Esophagus mucosa (tissue), 1 donor: ENCODE measurements at regions not wholly inside any gene's neighbourhood (a gene's known extent, or its start where the extent isn't known, plus 50 kb on each side); places are given as distances from the start of the nearest gene placed in this dataset.

ENCODE experiments used
- ATAC-seq: fragments of 200-7000 bp; cut with Tn5 transposase; one replicate; pipeline ENCODE4 v1.9.1; 2020
- donor health status: DM: yes; HTN: yes; CAD: no.

GRCh38 chr13:109880371-109881346, 94.3 kb upstream of the IRS2 start:
- ATAC-seq = no peak

- ATAC-seq = no peak
These were observed 93.0 kb upstream of the IRS2 start for GRCh38 chr13:109879338-109879737.

- ATAC-seq = no peak
These were observed 91.4 kb upstream of the IRS2 start for GRCh38 chr13:109877809-109878208.

- no peak for ATAC-seq
These were observed 89.4 kb upstream of the IRS2 start for GRCh38 chr13:109875746-109876145.

GRCh38 chr13:109874484-109875454, 88.4 kb upstream of the IRS2 start:
- ATAC-seq = no peak

GRCh38 chr13:109873351-109874123, 87.2 kb upstream of the IRS2 start:
- no peak for ATAC-seq

GRCh38 chr13:109872864-109873263, 86.5 kb upstream of the IRS2 start:
- no peak for ATAC-seq

- ATAC-seq = no peak
These were observed 84.5 kb upstream of the IRS2 start for GRCh38 chr13:109870696-109871370.

- ATAC-seq = no peak
These were observed 83.9 kb upstream of the IRS2 start for GRCh38 chr13:109870274-109870673.

- peak; percentile 36 for ATAC-seq
These were observed 83.2 kb upstream of the IRS2 start for GRCh38 chr13:109869312-109870237.

- ATAC-seq = no peak
These were observed 82.4 kb upstream of the IRS2 start for GRCh38 chr13:109868578-109869311.

- no peak for ATAC-seq
These were observed 81.4 kb upstream of the IRS2 start for GRCh38 chr13:109867766-109868165.

GRCh38 chr13:109862627-109863026, 76.2 kb upstream of the IRS2 start:
- peak; percentile 96 for ATAC-seq

GRCh38 chr13:109859898-109860297, 73.5 kb upstream of the IRS2 start:
- no peak for ATAC-seq

- ATAC-seq = no peak
These were observed 72.9 kb upstream of the IRS2 start for GRCh38 chr13:109859216-109859835.

GRCh38 chr13:109858319-109858718, 71.9 kb upstream of the IRS2 start:
- ATAC-seq = peak; percentile 81

GRCh38 chr13:109857803-109858202, 71.4 kb upstream of the IRS2 start:
- ATAC-seq = no peak

- ATAC-seq = no peak
These were observed 70.9 kb upstream of the IRS2 start for GRCh38 chr13:109857325-109857724.

- ATAC-seq = no peak
These were observed 70.0 kb upstream of the IRS2 start for GRCh38 chr13:109856350-109856749.
